IPS DF 4.7 (cell line): ENCODE measurements at regions not wholly inside any gene's neighbourhood (a gene's known extent, or its start where the extent isn't known, plus 50 kb on each side); places are given as distances from the start of the nearest gene placed in this dataset.

ENCODE experiments used
- DNase-seq: peaks from one replicate; pipeline ENCODE4 v3.0.0-alpha.2; 2013; ENCODE audit warnings: low spot score; ENCODE audit errors: extremely low read depth

DNA sequence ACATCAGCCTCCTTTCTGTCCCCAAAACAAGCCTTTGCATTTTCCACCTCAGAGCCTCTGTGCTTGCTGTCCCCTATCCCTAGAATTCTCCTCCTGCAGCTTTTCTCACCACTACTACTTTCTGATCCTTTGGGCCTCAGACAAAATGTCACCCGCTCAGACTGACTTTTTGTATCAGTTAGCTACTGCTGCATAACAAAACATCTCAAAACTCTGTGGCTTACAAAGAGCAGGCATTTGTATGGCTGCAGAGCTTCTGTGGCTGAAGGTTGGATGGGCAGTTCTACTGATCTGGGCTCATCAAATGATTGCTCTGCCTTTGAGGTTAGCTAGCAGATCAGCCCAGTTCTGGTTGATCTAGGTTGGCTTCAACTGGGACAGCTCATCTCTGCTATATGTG lies 248.7 kb downstream of the MN1 start:
- DNase-seq: no peak

DNA sequence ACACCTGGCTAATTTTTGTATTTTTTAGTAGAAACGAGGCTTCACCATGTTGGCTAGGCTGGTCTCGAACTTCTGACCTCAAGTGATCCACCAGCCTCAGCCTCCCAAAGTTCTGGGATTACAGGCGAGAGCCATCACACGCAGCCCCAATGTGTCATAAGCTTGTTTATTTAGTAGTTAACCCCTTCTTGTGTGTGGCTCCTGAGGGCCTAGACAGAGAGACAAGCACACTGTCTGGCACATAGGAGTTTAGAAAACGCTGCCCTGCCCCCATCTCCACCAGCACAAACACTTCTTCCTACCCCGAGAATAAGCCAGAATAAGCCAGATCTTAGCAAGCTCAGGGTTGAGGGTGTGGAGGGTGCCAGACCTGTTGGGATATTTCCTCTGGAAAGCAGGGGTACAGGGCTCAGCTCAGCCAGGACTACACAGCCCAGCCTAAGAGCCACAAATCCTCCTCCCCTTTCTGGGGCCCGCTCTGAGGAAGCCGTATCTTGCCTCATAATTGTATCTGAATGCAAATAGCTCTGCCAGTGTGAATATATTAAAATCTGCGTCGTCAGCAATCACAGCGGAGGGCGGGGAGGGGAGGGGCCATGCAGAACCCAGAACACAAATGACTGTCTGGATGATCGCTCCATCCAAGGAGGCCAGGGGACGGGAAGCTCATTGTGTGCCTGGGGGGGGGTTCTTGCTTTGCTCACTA lies 247.3 kb downstream of the MN1 start:
- no peak for DNase-seq

DNA sequence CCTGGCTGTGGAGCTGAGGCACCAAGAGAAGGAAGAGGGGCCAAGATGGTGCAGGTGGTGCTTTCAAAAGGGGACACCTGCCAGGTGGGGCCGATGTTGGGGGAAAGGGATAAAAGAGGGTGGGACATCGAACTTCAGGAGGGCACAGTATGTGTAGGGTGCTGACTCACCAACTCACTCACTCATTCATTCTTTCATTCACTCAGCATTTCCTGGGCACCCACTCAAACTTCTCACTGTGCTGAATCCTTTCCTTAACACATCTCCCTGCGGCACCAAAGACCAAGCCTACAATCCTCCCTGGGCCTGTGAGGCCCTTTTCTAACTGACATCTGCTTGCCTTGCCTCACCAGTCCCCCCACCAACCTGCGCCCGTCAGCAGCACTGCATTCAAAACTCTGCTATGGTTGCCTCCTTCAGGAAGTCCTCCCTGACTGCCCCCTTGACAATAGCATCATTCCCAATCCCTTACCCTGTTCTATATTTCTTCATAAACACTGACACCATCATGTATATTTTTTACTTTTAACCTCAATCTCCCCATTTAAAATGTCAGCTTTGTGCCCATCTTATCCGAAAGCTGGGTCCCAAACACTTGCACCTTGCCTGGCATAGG lies 246.6 kb downstream of the MN1 start:
- DNase-seq: no peak

DNA sequence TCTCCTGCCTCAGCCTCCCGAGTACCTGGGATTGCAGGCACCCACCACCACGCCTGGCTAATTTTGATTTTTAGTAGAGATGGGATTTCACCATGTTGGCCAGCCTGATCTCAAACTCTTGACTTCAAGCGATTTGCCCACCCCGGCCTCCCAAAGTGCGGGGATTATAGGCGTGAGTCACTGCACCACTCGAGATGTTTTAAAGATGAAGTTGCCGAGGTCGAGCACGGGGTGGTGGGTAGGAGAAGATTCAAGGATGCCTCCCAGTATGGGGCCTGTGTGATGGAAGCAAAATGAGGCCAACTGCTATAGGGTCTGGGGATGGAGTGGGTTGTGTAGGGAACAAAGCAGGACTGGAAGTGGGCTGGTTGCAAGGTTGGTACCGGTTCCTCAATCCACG lies 245.2 kb downstream of the MN1 start:
- DNase-seq: no peak

DNA sequence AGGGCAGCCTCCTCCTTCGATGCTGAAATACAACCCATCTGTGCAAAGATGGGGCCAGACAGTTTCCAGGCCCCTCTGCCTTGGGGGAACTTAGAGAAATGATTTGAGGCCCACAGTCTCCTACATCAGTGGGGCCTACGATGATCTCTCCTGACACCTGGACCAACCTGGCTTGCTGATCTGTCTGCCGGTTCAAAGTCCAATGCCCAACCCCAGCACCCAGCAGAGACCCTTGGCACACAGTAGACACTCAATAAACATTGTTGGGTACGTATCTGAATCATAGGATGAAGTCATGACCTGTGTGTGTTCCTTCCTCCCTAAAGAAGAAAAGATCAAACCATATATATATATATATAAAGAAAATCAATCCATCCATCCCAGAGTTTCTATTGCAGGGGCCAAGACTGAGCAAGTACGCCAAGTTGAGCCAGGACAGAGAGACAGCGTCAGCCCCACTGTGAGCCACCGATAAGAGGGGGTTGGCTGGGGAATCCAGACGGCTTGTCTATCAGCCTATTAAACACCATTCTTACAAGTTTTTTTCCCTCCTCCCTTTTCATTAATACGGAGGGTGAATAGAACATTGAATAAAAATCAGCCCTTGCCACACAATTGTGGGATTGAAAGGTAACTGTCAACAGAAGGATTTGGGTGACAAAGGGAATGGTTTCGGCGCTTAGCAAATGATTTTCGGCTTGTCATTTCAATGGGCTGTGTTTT lies 244.1 kb downstream of the MN1 start:
- DNase-seq: no peak

DNA sequence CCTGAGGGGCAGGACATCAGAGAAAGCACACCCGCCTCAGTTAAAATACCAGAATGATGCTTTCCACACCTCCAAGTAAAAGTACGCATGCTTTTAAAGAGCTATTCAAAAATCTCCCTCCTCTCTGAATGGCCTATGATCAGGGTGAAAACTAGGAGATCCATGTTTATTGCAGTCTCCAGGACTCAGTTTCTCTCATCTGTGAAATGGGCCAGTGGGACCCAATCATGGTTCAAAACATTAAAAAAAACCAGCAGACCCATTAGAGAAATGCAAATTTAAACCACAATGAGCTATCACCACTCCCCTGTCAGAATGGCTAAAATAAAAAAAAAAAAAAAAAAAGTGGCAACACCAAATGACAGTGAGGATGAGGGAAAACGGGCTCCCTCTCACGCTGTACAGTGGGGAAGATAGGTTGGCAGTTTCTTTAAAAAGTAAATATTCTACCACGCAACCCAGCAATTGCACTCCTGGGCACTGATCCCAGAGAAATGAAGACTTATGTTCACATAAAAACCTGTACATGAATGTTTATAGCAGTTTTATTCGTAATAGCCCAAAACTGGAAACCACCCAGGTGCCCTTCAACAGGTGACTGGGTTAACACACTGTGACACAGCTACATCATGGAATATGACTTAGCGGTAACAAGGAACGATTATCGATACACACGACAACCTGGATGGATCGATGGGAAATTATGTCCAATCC lies 242.7 kb downstream of the MN1 start:
- no peak for DNase-seq

DNA sequence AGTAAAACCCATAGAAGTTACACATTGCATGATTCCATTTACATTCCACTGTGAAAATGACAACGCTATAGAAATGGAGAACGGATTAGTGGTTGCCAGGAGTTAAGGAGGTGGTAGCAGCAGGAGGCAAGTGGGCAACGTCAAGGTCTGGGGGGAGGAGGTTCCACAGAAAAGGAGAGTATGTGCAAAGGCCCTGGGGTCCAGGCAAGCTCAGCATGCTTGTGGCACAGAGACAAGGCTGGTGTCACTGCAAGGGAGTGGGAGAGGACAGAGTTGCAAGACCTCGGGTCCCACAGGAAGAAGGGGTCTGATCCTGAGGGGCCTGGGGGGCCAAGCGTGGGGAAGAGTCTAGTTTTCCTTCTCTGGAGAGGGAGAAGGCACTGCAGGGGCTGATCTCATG lies 240.8 kb downstream of the MN1 start:
- DNase-seq: no peak

DNA sequence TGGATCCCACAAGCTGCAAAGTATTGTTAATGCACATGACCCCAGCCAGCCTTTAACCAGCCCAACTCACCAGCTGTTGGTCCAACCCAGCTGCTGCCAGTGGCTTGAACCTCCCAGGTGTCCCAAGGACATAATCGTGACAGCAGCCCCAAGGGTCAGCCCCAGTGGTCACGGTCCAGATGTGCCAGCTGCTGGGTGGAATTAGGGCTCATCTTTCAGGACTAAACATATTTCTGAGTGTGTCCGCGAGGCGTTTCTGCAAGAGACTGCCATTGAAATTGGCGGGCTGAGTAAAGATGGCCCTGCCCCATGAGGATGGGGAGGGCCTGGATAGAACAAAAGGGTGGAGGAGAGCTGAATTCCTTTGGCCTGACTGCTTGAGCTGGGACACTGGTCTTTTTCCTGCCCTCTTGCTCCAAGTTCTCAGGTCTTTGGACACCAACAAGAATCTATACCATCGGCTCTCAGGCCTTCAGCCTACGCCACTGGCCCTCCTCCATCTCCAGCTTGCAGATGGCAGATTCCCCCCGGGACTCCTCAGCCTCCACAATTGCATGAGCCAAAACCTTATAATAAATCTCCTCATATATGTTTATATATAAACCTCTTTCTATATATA lies 240.2 kb downstream of the MN1 start:
- DNase-seq: no peak

DNA sequence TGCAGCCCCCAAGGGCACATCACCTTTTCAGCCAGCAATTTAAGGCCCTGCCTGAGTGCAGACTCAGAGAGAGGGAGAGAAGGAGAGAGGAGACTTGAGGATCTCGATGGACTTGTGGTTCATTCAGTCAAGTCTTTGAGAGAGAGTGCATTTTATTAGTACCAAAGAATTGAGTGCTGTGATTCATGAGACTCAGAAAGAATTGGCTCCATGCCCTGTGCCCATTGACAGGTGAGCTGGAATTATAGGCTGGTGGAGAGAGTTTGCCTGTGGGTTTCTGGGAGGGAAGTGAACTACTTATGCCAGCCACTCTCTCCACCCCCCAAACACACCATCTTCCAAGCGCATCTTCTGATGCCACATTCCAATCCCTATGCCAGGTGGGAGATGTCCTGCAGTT lies 236.8 kb downstream of the MN1 start:
- no peak for DNase-seq

DNA sequence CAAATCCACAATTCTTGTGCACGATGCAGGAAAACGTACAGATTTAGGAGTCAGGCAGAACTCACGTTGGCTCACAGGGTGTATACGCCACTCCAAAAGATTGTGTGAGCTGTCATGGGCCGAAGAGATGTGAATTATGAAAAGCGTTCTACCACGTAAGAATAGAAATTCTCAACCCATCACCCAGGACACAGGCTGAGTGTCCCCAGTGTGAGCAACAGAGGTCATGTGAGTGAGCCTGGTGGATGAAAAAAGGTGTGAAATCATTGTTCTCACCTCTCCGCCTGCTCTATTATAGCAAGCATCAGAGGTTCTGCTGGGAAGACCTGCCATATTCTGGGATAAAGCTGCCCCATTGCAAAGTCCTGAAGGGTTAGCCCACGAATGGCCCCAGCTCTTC lies 235.0 kb downstream of the MN1 start:
- DNase-seq: no peak

DNA sequence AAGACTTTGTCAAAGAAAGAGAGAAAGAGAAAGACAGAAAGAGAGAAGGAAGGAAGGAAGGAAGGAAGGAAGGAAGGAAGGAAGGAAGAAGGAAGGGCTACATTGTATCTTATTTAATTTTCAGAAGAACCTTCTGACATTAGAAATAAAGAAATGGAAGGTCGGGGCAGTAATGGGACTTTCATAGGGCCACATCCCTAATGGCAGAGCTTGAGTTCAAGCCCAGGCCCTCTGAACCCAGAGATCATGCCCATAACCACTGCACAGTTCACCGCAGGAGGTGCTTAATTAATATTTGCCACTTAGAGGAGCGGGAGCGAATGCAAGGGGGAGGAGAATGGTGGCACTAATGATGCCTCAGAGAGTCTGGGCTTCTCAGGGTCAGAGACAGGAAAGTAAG lies 233.3 kb downstream of the MN1 start:
- no peak for DNase-seq

DNA sequence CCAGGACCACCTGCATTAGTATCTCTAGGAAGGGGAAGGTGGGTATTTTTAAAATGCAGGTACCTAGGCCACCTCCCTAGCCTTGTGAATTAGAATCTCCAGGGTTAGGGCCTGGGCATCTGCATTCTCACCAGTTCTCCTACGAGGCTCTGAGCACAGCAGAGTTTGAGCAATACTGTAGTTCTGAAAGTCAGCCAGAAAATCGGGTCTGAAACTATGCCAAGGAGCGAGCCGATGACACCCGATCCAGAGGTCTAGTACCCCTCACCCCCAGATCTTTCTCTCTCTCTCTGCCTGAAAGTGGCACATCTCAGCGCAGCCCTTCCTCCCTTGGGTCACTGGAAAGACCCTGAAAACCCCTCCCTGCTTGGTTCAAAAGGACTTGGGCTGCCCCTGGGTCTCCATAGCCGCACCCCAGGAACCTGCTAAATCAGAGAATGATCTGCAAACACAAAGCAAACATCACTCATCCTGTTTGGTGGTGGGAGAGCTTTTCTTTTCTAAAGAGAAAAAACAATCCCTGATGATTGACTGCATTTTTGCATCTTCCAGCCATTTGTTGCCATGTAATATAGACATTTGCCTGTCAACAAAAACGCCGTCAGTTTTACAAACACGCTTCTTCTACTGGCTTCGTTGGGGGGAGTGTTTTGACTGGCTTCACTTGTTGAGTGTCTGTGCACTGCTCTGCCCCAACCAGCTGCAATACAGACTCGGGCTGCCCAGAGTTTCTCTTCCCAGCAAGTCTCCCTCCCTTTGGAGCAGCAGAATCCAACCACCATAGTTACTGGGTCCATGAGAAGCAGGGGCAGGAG lies 229.9 kb downstream of the MN1 start:
- DNase-seq: no peak

DNA sequence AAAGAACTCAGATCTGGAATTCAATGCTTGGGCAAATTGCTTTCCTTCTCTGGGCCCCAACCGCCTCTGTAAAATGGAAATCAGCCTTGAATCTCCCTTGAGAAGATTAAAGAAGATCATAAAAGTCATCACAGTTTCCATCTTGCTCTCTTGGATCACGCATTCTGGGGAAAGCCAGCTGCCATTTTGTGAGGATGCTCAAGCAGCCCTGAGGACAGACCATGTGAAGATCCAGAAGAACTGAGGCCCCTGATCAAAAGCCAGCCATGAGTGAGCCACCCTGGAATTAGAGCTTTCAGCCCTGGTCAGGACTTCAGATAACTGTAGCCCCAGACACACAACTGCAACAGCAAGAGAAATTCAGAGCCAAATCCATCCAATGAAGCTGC lies 229.3 kb downstream of the MN1 start:
- DNase-seq: no peak

DNA sequence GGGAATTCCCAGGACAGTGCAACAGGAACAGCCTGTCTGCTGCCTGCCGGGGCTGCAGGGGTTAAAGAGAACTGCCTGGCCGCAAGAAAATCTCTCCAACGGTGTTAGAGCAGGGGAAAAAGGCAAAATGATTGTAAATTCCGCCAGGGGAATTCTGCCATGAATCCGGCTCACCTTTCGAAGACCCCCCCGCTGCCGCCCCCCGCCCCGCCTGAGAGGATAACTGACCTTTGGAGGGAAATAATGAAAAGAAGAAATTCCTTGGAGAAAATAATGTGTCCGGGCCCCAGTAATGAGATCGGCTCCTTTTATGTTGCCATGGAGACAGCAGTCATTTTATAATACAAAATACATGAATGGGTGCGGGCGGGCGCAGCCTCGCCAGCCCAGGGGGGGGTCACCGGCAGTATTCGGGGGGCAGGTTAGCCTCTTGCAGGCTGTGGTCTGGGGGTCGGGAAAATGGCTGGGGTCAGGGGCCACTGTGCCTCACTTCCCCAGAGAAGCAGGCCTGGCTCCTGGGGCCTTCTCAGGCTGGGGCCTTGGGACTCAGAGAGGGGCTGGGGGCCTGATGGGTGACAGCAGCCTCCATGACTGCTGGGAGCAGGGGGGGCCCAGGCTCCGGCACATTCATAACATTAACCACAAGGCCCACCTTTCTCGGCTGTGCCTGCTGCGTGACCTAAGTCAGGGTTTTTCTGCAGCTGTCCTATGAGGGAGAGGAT lies 228.1 kb downstream of the MN1 start:
- no peak for DNase-seq

DNA sequence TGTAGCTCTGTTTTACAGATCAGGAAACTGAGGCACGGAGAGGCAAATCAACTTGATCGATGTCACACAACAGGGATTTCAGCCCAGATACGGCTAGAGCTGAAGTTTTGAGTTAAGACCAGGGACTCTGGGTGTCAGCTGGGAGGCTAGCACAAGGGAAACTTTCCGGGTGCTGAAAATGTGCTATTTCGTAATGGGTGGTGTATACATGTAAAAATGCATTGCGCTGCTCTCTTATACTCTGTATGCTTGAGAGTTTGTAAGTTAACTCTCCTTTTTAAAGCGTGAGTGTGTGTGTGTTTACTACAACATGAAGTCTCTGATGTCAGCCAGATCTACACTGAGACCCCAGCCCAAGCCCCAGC lies 227.6 kb downstream of the MN1 start:
- no peak for DNase-seq

DNA sequence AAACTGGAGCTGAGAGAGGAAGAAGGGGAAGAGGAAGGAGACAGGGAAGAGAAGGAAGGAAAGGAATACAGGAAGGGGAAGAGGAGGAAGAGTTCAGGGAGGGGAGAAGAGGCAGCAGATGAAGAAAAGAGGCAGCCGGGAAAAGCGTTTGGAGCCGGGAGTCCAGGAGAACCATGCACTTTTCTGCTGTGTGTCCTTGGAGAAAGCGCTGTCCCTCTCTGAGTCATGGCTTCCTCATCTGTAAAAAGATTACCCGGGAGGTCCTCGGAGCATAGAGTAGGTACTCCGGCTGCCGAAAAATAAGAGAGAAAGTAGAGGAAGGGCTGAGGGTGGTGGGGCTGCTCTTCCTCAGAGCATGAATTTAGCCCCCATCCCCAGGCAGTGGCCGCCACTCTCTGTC lies 226.9 kb downstream of the MN1 start:
- no peak for DNase-seq

DNA sequence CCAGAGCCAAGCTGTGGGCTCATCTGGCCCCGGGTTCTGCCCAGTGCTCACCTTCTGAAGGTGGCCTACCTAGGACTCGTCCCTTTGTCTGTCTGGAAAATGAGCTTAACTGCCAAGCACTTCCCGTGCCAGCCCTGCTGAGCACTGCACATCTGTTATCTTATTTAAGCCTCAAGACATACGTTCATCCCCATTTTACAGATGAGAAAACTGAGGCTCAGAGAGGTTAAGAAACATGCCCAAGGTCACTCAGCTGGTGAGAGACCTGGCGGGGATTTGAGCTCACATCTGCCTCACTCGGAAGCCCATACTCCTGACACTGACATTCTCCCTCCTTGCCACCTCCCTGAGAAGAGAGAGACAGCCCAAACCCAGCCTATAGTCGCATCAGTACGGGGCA lies 226.2 kb downstream of the MN1 start:
- DNase-seq: no peak

DNA sequence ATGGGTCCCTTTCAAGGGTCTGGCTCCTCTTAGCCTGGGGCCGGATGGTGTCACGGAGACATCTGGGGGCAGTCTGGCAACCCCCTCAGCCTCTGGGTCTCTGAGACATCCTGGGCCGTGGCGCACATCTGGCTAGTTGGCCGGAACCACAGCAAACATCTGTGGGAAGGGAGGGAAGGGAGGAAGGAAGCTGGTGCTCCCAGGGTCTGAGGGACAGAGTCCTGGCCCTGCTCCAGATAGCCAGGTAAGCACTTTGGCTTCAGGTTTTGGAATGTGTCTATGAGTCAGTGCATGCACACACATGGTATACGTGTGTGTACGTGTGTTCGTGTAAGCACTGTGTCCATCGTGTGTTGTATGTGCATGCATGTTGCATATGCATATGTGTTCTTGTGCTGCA lies 225.1 kb downstream of the MN1 start:
- no peak for DNase-seq

DNA sequence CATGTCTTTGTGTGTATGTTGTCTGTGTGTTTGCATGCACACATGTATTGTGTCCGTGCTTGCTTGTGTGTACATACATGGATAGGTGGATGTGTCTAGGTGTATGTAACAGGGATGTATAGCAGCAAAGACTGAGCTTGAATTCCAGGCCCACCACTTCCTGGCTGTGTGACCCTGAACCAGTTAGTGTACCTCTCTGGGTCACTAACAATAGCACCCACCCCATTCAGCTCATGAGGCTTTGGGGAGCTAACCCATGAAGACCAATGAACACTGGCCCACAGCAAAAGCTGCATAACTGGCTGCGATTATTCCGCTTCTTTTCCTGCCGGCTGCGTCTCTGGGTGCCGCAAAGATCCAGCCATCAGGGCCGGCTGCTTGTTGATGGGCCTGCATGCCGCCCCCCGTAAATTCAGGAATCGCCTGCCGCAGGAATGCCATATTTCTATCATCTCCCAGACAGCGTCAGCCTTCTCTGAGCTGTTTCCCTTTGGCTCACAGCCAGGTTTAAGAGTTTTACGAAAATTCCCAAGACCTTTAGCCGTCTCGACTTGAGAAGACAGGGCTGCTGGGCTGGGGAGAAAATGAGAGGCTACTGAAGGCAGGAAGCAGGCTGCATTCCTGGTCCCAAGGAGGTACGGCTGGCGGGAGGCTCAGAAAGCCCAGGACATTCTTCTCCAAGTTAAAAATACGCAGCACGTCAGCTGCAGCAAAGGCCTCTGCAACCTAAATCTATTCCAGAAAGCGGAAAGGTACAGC lies 224.6 kb downstream of the MN1 start:
- no peak for DNase-seq

DNA sequence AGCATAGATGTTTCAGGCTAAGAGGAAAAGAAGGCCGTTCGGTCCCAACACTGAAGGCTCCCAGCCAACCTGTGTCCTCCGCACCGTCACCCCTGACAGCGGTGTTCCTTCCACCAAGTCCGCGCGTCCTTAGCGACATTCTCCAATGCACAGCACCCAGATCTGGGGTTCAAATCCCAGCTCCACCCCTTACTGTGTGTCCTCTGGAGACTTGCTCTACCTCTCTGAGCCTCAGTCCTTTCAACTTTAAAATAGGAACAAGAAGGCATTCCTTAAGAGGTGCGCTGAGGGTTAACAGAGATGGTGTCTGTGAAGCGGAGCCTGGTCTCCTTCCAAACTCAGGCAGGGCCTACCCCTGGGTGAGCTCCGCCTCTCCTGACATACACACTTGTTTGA lies 224.0 kb downstream of the MN1 start:
- DNase-seq: no peak
